H1 (cell line): ENCODE measurements at regions not wholly inside any gene's neighbourhood (a gene's known extent, or its start where the extent isn't known, plus 50 kb on each side); places are given as distances from the start of the nearest gene placed in this dataset.

ENCODE experiments used
- CTCF ChIA-PET: fragments of 300-600 bp; sonication (Branson Sonifier 250); formaldehyde crosslinking; loops from one replicate; lab custom pipeline; 2021; ENCODE audit not compliant: partially characterized antibody; lab: Charles Lee
- POLR2A ChIA-PET: fragments of 300-600 bp; sonication (Branson Sonifier 250); formaldehyde crosslinking; loops from one replicate; lab custom pipeline; 2021; ENCODE audit warnings: inconsistent platforms; ENCODE audit not compliant: partially characterized antibody; lab: Charles Lee
- DNase-seq, 2 experiments: peaks; one replicate each; pipeline versions ENCODE4 v3.0.0 to v3.0.0-alpha.2; 2010 to 2022; ENCODE audit warnings: low spot score in 2 of 2, low read depth in 1 of 2, mixed read lengths in 1 of 2
- FAIRE-seq: peaks from 2 replicates; lab custom pipeline; 2011; peaks lifted over from hg19 to GRCh38; lab: Jason Lieb, UNC
- H2AFZ ChIP-seq: 2 replicates; pipeline ENCODE4 v1.8.1; 2012; ENCODE audit warnings: low read length, inconsistent platforms
- H2AK5ac ChIP-seq: 2 replicates; pipeline ENCODE4 v1.6.1; 2013; ENCODE audit warnings: low read depth, low read length
- H2BK120ac ChIP-seq: replicated peaks from 2 replicates; pipeline ENCODE3; 2013; ENCODE audit warnings: low read depth, low read length, inconsistent platforms
- H2BK12ac ChIP-seq: 2 replicates; pipeline ENCODE4 v1.6.1; 2013; ENCODE audit warnings: low read depth, low read length
- H2BK15ac ChIP-seq: 2 replicates; pipeline ENCODE4 v1.6.1; 2013; ENCODE audit warnings: low read length
- H2BK20ac ChIP-seq: 2 replicates; pipeline ENCODE4 v1.6.1; 2013; ENCODE audit warnings: low read length
- H2BK5ac ChIP-seq: 2 replicates; pipeline ENCODE4 v1.6.1; 2013; ENCODE audit warnings: low read depth, low read length
- H3K14ac ChIP-seq: 2 replicates; pipeline ENCODE4 v1.6.1; 2013; ENCODE audit warnings: inconsistent platforms; ENCODE audit not compliant: insufficient read length
- H3K18ac ChIP-seq: 2 replicates; pipeline ENCODE4 v1.6.1; 2013; ENCODE audit warnings: low read length; ENCODE audit errors: extremely low read depth
- H3K23ac ChIP-seq: 2 replicates; pipeline ENCODE4 v1.6.1; 2013; ENCODE audit warnings: inconsistent platforms; ENCODE audit not compliant: insufficient read length
- H3K23me2 ChIP-seq: 2 replicates; pipeline ENCODE4 v1.6.1; 2013; ENCODE audit warnings: low read depth, low read length
- H3K27ac ChIP-seq: 2 replicates; pipeline ENCODE4 v1.6.1; 2011; ENCODE audit warnings: low read depth, low read length, inconsistent platforms
- H3K27me3 ChIP-seq, 4 experiments: replicated peaks in 1 of 4; 1 replicate in 1 of 4; 2 replicates in 3 of 4; pipeline versions ENCODE4 v1.6.1 to v1.8.1; 2011 to 2013; ENCODE audit warnings: low read length in 3 of 4, mild to moderate bottlenecking in 3 of 4, inconsistent platforms in 2 of 4, mixed read lengths in 2 of 4, moderate library complexity in 1 of 4; ENCODE audit not compliant: control insufficient read depth in 3 of 4, insufficient read depth in 3 of 4; ENCODE audit errors: extremely low read depth in 1 of 4
- H3K36me3 ChIP-seq, 4 experiments: 2 replicates each; pipeline versions ENCODE4 v1.6.1 to v1.8.1; 2011 to 2013; ENCODE audit warnings: mild to moderate bottlenecking in 4 of 4, low read length in 3 of 4, moderate library complexity in 2 of 4, control low read depth in 1 of 4, inconsistent platforms in 1 of 4; ENCODE audit not compliant: insufficient read depth in 4 of 4, control insufficient read depth in 2 of 4
- H3K4ac ChIP-seq: replicated peaks from 2 replicates; pipeline ENCODE3; 2013; ENCODE audit warnings: low read length, low read depth, mixed read lengths, inconsistent platforms; ENCODE audit not compliant: insufficient read length
- H3K4me1 ChIP-seq, 4 experiments: replicated peaks in 1 of 4; 1 replicate in 1 of 4; 2 replicates in 3 of 4; pipeline versions ENCODE4 v1.6.1 to v1.8.1; 2011 to 2013; ENCODE audit warnings: low read length in 3 of 4, inconsistent platforms in 2 of 4, mixed read lengths in 1 of 4; ENCODE audit not compliant: insufficient read depth in 4 of 4, control insufficient read depth in 3 of 4
- H3K4me2 ChIP-seq, 2 experiments: 2 replicates each; pipeline versions ENCODE4 v1.6.1 to v1.8.1; 2011 to 2013; ENCODE audit warnings: low read depth in 2 of 2, low read length in 2 of 2, control low read depth in 1 of 2, inconsistent platforms in 1 of 2, mild to moderate bottlenecking in 1 of 2; ENCODE audit not compliant: insufficient read depth in 1 of 2
- H3K4me3 ChIP-seq, 4 experiments: fragments of 200-600, 300-600 bp in 1 of 4; sonication (generic), shearing (Covaris generic), sonication (Bioruptor Twin) in 1 of 4; 2 replicates each; pipeline versions ENCODE4 v1.5.1 to v1.8.1; 2011 to 2016; ENCODE audit warnings: low read length in 4 of 4, low read depth in 3 of 4, control low read depth in 2 of 4, inconsistent platforms in 2 of 4, mild to moderate bottlenecking in 2 of 4, mixed read lengths in 1 of 4, moderate library complexity in 1 of 4; ENCODE audit not compliant: insufficient read depth in 2 of 4; ENCODE audit errors: extremely low read depth in 1 of 4
- H3K56ac ChIP-seq: replicated peaks from 2 replicates; pipeline ENCODE3; 2013; ENCODE audit warnings: low read depth, mild to moderate bottlenecking, mixed read lengths, low read length, inconsistent platforms; ENCODE audit not compliant: insufficient read length
- H3K79me1 ChIP-seq: 2 replicates; pipeline ENCODE4 v1.6.1; 2013; ENCODE audit warnings: low read depth, low read length, control low read depth
- H3K79me2 ChIP-seq, 2 experiments: 2 replicates each; pipeline versions ENCODE4 v1.6.1 to v1.8.1; 2012 to 2013; ENCODE audit warnings: low read length in 2 of 2, mild to moderate bottlenecking in 2 of 2, inconsistent platforms in 1 of 2; ENCODE audit not compliant: insufficient read depth in 2 of 2, control insufficient read depth in 1 of 2
- H3K9ac ChIP-seq, 4 experiments: replicated peaks in 1 of 4; 1 replicate in 1 of 4; 2 replicates in 3 of 4; pipeline versions ENCODE4 v1.6.1 to v1.8.1; 2011 to 2013; ENCODE audit warnings: low read depth in 3 of 4, low read length in 3 of 4, control low read depth in 2 of 4, mild to moderate bottlenecking in 2 of 4, moderate library complexity in 2 of 4, inconsistent platforms in 1 of 4; ENCODE audit errors: extremely low read depth in 1 of 4
- H3K9me3 ChIP-seq, 2 experiments: 2 replicates each; pipeline versions ENCODE4 v1.6.1 to v1.8.1; 2012 to 2013; ENCODE audit warnings: mild to moderate bottlenecking in 2 of 2, moderate library complexity in 2 of 2, control low read depth in 1 of 2, inconsistent platforms in 1 of 2, low read depth in 1 of 2, low read length in 1 of 2, mixed read lengths in 1 of 2; ENCODE audit not compliant: insufficient read depth in 2 of 2
- H4K20me1 ChIP-seq, 2 experiments: replicated peaks in 1 of 2; 2 replicates each; pipeline versions ENCODE3 to v1.8.1; 2011 to 2013; ENCODE audit warnings: inconsistent platforms in 2 of 2, low read length in 2 of 2, mild to moderate bottlenecking in 1 of 2; ENCODE audit not compliant: insufficient read depth in 2 of 2, control insufficient read depth in 1 of 2
- H4K5ac ChIP-seq: 2 replicates; pipeline ENCODE4 v1.6.1; 2013; ENCODE audit warnings: low read length, low read depth, mixed read lengths, inconsistent platforms; ENCODE audit not compliant: insufficient read length
- H4K8ac ChIP-seq: 2 replicates; pipeline ENCODE4 v1.8.0; 2013; ENCODE audit warnings: mild to moderate bottlenecking, moderate library complexity, low read length, inconsistent platforms; ENCODE audit not compliant: insufficient read depth; ENCODE audit errors: extremely low read depth
- H4K91ac ChIP-seq: replicated peaks from 2 replicates; pipeline ENCODE3; 2013; ENCODE audit warnings: low read length, mixed read lengths, inconsistent platforms; ENCODE audit not compliant: insufficient read length
- ASH2L ChIP-seq: fragments of 200-600, 300-600 bp; sonication (generic); IDR thresholded peaks from one replicate; pipeline ENCODE4 v1.7.1; 2017; ENCODE audit warnings: low read length
- BRCA1 ChIP-seq: IDR thresholded peaks from 2 replicates; pipeline ENCODE4 v1.6.1; 2012; ENCODE audit warnings: low read depth, low read length, improper control_type of control experiment
- CHD2 ChIP-seq: IDR thresholded peaks from 2 replicates; pipeline ENCODE4 v1.6.1; 2012; ENCODE audit warnings: low read length, improper control_type of control experiment
- CREB1 ChIP-seq: IDR thresholded peaks from 2 replicates; pipeline ENCODE4 v1.6.1; 2012; ENCODE audit warnings: inconsistent platforms
- EZH2 ChIP-seq: fragments of 200-600 bp; sonication (generic); IDR thresholded peaks from 2 replicates; pipeline ENCODE4 v1.7.1; 2012; ENCODE audit warnings: low read depth, mild to moderate bottlenecking, moderate library complexity, low read length, inconsistent platforms; ENCODE audit not compliant: severe bottlenecking
- JUN ChIP-seq: IDR thresholded peaks from 2 replicates; pipeline ENCODE4 v1.6.1; 2011; ENCODE audit warnings: low read depth, mild to moderate bottlenecking, improper control_type of control experiment, low read length
- KDM5A ChIP-seq: fragments of 200-600 bp; IDR thresholded peaks from 2 replicates; pipeline ENCODE4 v1.7.1; 2012; ENCODE audit warnings: mild to moderate bottlenecking, low read length, inconsistent platforms, mixed read lengths
- MAFK ChIP-seq: IDR thresholded peaks from 2 replicates; pipeline ENCODE4 v1.6.1; 2012; ENCODE audit warnings: low read depth, mild to moderate bottlenecking, improper control_type of control experiment, low read length
- PHF8 ChIP-seq: fragments of 200-600 bp; sonication (generic); conservative IDR thresholded peaks from 2 replicates; pipeline ENCODE4 v1.7.1; 2012; ENCODE audit warnings: low read depth, mild to moderate bottlenecking, inconsistent platforms, low read length, moderate library complexity
- RNF2 ChIP-seq: fragments of 200-900, 300-1000 bp; sonication (generic); IDR thresholded peaks from 2 replicates; pipeline ENCODE4 v1.7.1; 2016; ENCODE audit warnings: borderline replicate concordance, low read depth, mild to moderate bottlenecking, antibody characterized with exemption, low read length; ENCODE audit not compliant: poor library complexity, severe bottlenecking; ENCODE audit errors: missing control alignments
- SIRT6 ChIP-seq: IDR thresholded peaks from one replicate; pipeline ENCODE4 v1.7.1; 2012; ENCODE audit warnings: low read length, inconsistent platforms
- TAF7 ChIP-seq: optimal IDR thresholded peaks from 2 replicates; pipeline ENCODE3; 2011; ENCODE audit warnings: low read depth, mild to moderate bottlenecking, inconsistent platforms, low read length, moderate library complexity, borderline replicate concordance
- USF2 ChIP-seq: IDR thresholded peaks from 2 replicates; pipeline ENCODE4 v1.6.1; 2011; ENCODE audit warnings: low read length, improper control_type of control experiment
- ZNF274 ChIP-seq: IDR thresholded peaks from 2 replicates; pipeline ENCODE4 v1.7.0; 2012; ENCODE audit warnings: low read length, borderline replicate concordance; ENCODE audit errors: extremely low read depth
- WGBS, 2 experiments: shearing (Covaris generic) in 1 of 2; methylation state at CpG; one replicate each; pipeline versions ENCODE4 v1.1.6 to v1.1.7; 2013 to 2015; ENCODE audit warnings: low lambda C conversion rate in 2 of 2, mixed read lengths in 2 of 2, inconsistent platforms in 1 of 2, low coverage in 1 of 2, missing lambda C conversion rate in 1 of 2; ENCODE audit not compliant: insufficient replicate concordance in 2 of 2, insufficient coverage in 1 of 2, insufficient read length in 1 of 2; ENCODE audit errors: extremely low coverage in 1 of 2, missing lambda C conversion rate in 1 of 2; 5-methylcytosine and 5-hydroxymethylcytosine counted together

GRCh38 chr15:37362414-37362813 lies 262.1 kb upstream of the MEIS2 start:
- H2BK120ac ChIP-seq = no peak overlapping the region
- H4K91ac ChIP-seq = no peak overlapping the region
- no peak overlapping the region for H2BK5ac ChIP-seq
- no peak overlapping the region for H3K23ac ChIP-seq
- H2BK15ac ChIP-seq = no peak overlapping the region
- ChIA-PET POLR2A (no interaction called here), CTCF (no interaction called here)
- H3K4me1 ChIP-seq = peaks cover 0 to 5% (median 2%) of the 10 kb centered on the region in 4 experiments; a peak in 2 of 7 replicates
- no peaks in the 10 kb centered on the region for H3K79me2 ChIP-seq
- DNase-seq (no peak), FAIRE-seq (no peak)
- no peaks in the 10 kb centered on the region for H4K20me1 ChIP-seq
- H4K8ac ChIP-seq = no peak overlapping the region
- 94% methylated on average over 3 of the region's 3 CpGs; no CpG with 5 or more reads in 1 of the 2 experiments for WGBS, 2 experiments
- no peaks in the 10 kb centered on the region for H3K36me3 ChIP-seq
- H2BK12ac ChIP-seq = no peak overlapping the region
- no peak overlapping the region for H3K56ac ChIP-seq
- no peak overlapping the region for H3K4ac ChIP-seq
- H3K23me2 ChIP-seq = no peaks in the 10 kb centered on the region
- H2AFZ ChIP-seq = no peak overlapping the region
- H3K18ac ChIP-seq = no peak overlapping the region
- H3K79me1 ChIP-seq = no peaks in the 10 kb centered on the region
- no peak overlapping the region for H3K4me3 ChIP-seq
- H3K14ac ChIP-seq = no peak overlapping the region
- no peaks in the 10 kb centered on the region for H3K9me3 ChIP-seq
- H2BK20ac ChIP-seq = no peak overlapping the region
- no peak overlapping the region for H3K27ac ChIP-seq
- no peak overlapping the region for H4K5ac ChIP-seq
- H2AK5ac ChIP-seq = no peak overlapping the region
- H3K27me3 ChIP-seq = no peaks in the 10 kb centered on the region
- no peak overlapping the region for H3K9ac ChIP-seq
- H3K4me2 ChIP-seq = no peak overlapping the region
- TF ChIP-seq CREB1 (no peak), BRCA1 (no peak), ASH2L (no peak), ZNF274 (no peak), USF2 (no peak), CHD2 (no peak), PHF8 (no peak), TAF7 (no peak), MAFK (no peak), EZH2 (no peak), JUN (no peak), SIRT6 (no peak), KDM5A (no peak), RNF2 (no peak)
